LNCAP (cell line): ENCODE measurements at regions not wholly inside any gene's neighbourhood (a gene's known extent, or its start where the extent isn't known, plus 50 kb on each side); places are given as distances from the start of the nearest gene placed in this dataset.
A peak's percentile ranks its signal among the peaks of the same experiment; 100 is the strongest.

Experiments
- TF ChIP-seq, protein P1 (sequence below): fragments of 450-650 bp; IDR thresholded peaks from 2 replicates; pipeline ENCODE4 v1.5.1; 2017; ENCODE audit warnings: mild to moderate bottlenecking

DNA sequence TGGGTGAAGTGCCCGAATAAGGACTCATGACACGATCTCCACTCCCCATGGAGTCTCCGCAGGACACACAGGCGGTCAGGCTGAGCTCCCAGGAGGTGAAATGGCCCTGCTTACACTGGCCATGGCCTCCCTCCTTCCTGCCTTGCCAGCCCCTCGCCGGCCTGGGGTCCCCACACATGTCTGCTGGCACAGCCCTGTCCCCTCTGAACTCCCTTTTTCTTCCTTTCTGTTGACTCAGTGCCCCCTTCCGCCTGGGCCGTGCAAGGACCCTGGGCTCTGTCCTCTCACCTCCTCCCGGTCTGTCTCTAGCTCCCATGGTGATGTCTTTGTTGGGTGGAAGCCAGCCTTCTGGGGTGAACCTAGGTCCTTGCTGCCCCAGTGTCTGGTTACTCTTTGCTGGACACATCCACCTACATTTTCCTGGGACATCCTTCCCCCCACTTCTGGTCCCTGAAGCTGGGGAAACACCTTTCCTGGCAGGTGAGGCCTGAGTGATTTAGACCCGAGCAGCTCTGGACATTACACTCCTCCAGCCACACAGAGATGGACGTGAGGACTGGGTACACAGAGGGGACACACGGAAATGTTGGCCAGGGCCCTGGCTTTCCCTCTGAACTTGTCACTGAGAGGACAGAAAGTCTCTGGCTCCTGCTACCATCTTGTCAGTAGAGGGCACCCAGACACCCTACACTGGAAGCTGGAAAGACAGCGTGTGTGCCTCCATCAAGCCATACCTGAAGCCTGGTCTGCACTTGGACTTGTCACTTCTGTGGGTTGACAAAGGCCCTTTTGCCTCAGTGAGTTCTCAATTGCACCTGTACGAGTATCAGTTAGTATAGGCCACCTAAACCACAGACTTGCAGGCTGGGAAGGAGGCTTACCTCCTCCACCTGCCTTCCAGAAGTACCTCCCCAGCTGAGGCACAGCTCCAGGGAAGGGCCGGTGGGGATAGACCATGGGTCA, 864.3 kb downstream of the TBC1D22A start:
- TF ChIP-seq, protein P1, sequence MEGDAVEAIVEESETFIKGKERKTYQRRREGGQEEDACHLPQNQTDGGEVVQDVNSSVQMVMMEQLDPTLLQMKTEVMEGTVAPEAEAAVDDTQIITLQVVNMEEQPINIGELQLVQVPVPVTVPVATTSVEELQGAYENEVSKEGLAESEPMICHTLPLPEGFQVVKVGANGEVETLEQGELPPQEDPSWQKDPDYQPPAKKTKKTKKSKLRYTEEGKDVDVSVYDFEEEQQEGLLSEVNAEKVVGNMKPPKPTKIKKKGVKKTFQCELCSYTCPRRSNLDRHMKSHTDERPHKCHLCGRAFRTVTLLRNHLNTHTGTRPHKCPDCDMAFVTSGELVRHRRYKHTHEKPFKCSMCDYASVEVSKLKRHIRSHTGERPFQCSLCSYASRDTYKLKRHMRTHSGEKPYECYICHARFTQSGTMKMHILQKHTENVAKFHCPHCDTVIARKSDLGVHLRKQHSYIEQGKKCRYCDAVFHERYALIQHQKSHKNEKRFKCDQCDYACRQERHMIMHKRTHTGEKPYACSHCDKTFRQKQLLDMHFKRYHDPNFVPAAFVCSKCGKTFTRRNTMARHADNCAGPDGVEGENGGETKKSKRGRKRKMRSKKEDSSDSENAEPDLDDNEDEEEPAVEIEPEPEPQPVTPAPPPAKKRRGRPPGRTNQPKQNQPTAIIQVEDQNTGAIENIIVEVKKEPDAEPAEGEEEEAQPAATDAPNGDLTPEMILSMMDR, result peak; percentile 37; the same call in 1 of the 2 replicates

DNA sequence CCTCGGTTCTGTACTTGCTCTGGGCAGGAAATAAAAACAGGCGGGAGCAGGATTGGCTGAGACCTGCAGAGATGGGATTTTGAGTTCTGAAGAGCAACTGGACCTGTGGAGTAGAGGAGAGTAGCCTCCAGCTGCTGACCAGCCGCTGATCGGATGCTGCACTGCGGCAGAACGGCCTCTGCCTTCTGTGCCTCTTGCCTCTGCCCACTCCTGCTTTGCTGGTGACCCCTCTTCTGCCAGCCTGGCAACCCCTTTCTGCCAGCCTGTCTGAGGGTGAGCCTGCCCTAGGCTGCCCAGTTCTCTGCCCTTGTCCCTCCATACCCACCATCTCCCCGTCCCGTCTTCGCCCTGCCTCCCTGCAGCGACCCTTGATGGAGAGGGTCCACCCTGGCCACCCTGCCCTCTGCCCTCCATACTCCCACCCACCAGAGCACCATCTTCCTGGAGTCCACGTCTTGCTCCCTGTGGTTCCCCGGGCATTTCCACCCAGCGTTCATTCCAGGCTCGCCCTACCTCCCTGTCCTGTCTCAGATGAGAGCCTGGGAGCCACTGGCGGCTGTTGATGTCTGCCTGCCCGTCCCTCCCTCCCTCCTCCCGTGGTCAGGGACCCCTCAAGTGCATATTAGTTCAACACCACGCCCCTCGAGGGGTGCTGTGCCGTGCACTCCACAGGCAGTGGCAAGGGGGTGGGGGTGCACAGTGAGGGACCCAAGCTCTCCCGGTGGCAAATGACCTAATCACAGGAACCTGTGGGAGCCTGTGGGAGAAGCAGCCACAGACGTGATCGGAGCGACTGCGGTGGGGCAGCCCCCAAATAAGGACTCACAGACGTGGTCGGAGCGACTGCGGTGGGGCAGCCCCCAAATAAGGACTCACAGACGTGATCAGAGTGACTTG, 863.3 kb downstream of the TBC1D22A start:
- TF ChIP-seq, protein P1, result no peak

DNA sequence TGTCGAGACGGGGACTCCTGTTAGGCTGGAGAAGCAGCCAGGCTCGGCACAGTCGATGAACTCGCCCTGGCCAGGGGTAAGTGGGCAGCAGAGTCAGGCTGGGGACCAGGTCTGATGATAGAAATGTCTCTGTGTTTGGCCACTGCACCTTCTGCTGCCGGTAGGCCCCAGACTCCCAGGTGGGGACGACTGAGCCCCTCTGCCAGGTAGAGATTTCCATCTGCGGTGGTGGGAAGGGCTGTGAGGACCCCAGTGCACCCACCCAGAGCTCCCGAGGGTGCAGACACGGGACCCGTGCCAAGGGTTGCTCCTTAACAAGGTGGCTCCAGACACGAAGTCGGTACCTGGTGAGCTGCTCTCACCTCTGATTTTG, 862.5 kb downstream of the TBC1D22A start:
- TF ChIP-seq, protein P1, result no peak

DNA sequence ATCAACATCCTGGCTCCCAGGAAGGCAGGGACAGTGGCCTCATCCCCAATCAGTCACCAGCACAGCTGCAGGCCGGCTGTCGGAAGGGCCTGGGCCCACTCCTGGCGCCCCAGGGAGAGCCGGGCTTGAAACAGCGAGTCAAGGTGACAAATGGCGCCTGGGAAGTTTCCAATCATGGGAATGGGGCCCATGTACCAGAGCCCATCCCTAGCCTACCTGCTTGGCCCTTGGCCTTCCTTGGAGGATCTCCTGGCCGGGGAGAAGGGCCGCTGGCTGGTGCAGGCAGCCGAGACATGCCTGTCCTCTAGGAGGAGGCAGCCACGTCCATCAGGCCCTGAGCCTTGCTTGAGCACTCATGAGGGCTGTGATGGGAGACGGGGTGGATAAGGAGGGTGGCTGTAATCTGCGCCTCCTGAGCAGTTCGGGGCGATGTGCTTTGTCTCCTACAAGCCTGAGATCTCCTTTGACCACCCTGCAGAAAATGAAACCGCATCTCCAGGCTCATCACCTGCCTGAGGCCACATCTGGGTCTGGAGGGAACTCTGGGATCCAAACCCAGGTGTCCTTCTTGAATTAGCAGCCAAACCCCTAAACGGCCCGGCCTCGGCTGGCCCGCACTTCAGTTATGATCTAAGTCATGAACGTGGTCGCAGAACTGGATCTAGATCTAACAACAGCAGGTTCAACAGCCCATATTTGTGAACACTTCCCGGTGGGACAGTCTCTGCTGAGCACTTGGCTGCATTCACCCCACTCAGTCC, 862.0 kb downstream of the TBC1D22A start:
- TF ChIP-seq, protein P1, result no peak

DNA sequence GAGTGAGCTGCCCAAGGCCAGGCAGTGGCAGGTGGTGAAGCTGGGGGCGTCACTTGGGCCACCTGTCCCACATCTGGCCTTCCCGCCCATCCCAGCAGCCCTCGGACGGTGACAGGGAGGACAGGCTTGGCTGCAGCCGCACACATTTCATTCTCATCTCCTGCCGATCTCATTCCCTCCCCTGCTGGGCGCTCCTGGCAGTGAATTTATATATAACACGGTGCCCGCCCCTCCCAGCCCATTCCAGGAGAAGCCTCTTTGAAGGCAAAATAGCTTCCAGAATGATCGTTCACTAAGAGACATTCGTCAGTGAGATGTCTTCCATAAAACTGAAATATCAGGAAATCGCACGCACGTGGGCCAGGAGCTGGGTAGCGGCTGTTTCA, 861.3 kb downstream of the TBC1D22A start:
- TF ChIP-seq, protein P1, result no peak

DNA sequence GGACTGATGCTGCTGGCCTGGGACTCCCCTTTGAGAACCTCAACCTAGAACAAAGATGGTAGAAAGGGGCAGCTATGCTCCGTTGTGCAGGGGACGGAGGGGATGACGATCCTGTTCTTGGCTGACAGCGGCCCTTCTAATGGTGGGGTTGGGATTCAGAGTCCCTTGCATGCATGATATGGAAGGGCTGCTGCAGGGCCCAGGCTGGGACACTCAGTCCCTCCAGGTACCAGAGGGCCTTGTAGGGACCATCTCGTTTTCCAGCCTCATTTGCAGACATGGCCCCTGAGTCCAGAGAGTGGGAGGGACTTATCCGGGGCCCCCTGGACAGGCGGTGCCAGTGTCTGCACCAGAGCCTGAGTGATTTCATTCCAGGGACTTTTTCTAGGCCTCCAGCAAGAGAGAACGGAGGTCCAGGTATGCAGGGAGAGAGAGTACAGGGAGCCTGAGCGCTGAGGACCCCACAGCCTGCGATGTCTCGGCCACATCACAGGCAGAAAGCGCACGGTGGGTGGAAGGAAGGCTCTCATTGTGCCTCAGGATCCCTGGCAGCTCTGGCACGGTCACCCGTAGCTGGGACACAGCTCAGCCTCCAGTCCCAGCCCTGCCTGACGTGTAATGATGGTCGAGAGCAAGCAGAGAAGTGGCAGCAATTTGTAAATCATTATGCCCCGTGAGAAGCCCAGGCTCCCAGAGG, 860.8 kb downstream of the TBC1D22A start:
- TF ChIP-seq, protein P1, result no peak
